Activated naive CD4-positive, alpha-beta T cell treated with anti-CD3 and anti-CD28 coated beads, Interleukin-2, amount 50 U/mL, for 72 hours (primary cell): ENCODE measurements at regions not wholly inside any gene's neighbourhood (a gene's known extent, or its start where the extent isn't known, plus 50 kb on each side); places are given as distances from the start of the nearest gene placed in this dataset.

ENCODE experiments used
- ATAC-seq, 2 donors: fragments of 150-1000 bp; cut with Tn5 transposase; 2 replicates each; pipeline ENCODE4 v1.10.0; 2021; ENCODE audit warnings: mild to moderate bottlenecking in 2 of 2, moderate library complexity in 2 of 2
- DNase-seq, 2 donors: peaks; one replicate each; pipeline ENCODE4 v3.0.0; 2021 to 2022; ENCODE audit warnings: low spot score in 2 of 2
- H3K27ac Mint-ChIP-seq, 2 donors: one replicate each; pipeline ENCODE4 v1.8.0; 2022; ENCODE audit warnings: mild to moderate bottlenecking in 2 of 2, mixed read lengths in 2 of 2
- H3K36me3 Mint-ChIP-seq, 2 donors: one replicate each; pipeline ENCODE4 v1.8.0; 2022; ENCODE audit warnings: mixed read lengths in 2 of 2
- H3K9me3 Mint-ChIP-seq, 2 donors: one replicate each; pipeline ENCODE4 v1.8.0; 2022; ENCODE audit warnings: mixed read lengths in 2 of 2

GRCh38 chrX:40469316-40469715 is 111.5 kb upstream of the ATP6AP2 start:
- Mint-ChIP-seq H3K9me3 (no peaks in the 10 kb centered on the region), H3K27ac (no peak overlapping the region), H3K36me3 (no peaks in the 10 kb centered on the region)
- DNase-seq (no peak), ATAC-seq (no peak)

- DNase-seq (peak in 1 of 2 donors; percentile 22), ATAC-seq (peak; percentile 81 to 89)
- no peaks in the 10 kb centered on the region for H3K36me3 Mint-ChIP-seq
- H3K27ac Mint-ChIP-seq: peak overlapping the region in 1 of 2 donors; percentile 24
- no peaks in the 10 kb centered on the region for H3K9me3 Mint-ChIP-seq
Measured at GRCh38 chrX:40468033-40468846, 112.5 kb upstream of the ATP6AP2 start.

GRCh38 chrX:40467454-40467853 is 113.3 kb upstream of the ATP6AP2 start:
- Mint-ChIP-seq H3K9me3 (no peaks in the 10 kb centered on the region), H3K36me3 (no peaks in the 10 kb centered on the region), H3K27ac (no peak overlapping the region)
- no peak for DNase-seq
- no peak for ATAC-seq

GRCh38 chrX:40465735-40466551 is 114.8 kb upstream of the ATP6AP2 start:
- DNase-seq (no peak), ATAC-seq (no peak)
- Mint-ChIP-seq H3K36me3 (no peaks in the 10 kb centered on the region), H3K27ac (no peak overlapping the region), H3K9me3 (no peaks in the 10 kb centered on the region)

GRCh38 chrX:40462795-40463194 is 118.0 kb upstream of the ATP6AP2 start:
- DNase-seq (no peak), ATAC-seq (no peak)
- Mint-ChIP-seq H3K27ac (no peak overlapping the region), H3K9me3 (no peaks in the 10 kb centered on the region), H3K36me3 (no peaks in the 10 kb centered on the region)

GRCh38 chrX:40460926-40461325 is 119.8 kb upstream of the ATP6AP2 start:
- Mint-ChIP-seq H3K9me3 (no peaks in the 10 kb centered on the region), H3K36me3 (no peaks in the 10 kb centered on the region), H3K27ac (peak overlapping the region in 1 of 2 donors; percentile 36)
- no peak for DNase-seq
- no peak for ATAC-seq

GRCh38 chrX:40459571-40460158 is 121.1 kb upstream of the ATP6AP2 start:
- no peak for DNase-seq
- Mint-ChIP-seq H3K36me3 (no peaks in the 10 kb centered on the region), H3K27ac (peak overlapping the region in 1 of 2 donors; percentile 55), H3K9me3 (no peaks in the 10 kb centered on the region)
- ATAC-seq: no peak

- Mint-ChIP-seq H3K27ac (no peak overlapping the region), H3K36me3 (no peaks in the 10 kb centered on the region), H3K9me3 (no peaks in the 10 kb centered on the region)
- ATAC-seq (no peak), DNase-seq (no peak)
Measured at GRCh38 chrX:40457406-40457805, 123.4 kb upstream of the ATP6AP2 start.

- DNase-seq (no peak), ATAC-seq (no peak)
- H3K9me3 Mint-ChIP-seq: no peaks in the 10 kb centered on the region
- H3K36me3 Mint-ChIP-seq: no peaks in the 10 kb centered on the region
- no peak overlapping the region for H3K27ac Mint-ChIP-seq
Measured at GRCh38 chrX:40452031-40452430, 128.7 kb upstream of the ATP6AP2 start.

- DNase-seq (no peak), ATAC-seq (no peak)
- no peak overlapping the region for H3K27ac Mint-ChIP-seq
- no peaks in the 10 kb centered on the region for H3K9me3 Mint-ChIP-seq
- no peaks in the 10 kb centered on the region for H3K36me3 Mint-ChIP-seq
Measured at GRCh38 chrX:40449956-40450706, 130.6 kb upstream of the ATP6AP2 start.

GRCh38 chrX:40449396-40449795 is 131.4 kb upstream of the ATP6AP2 start:
- H3K36me3 Mint-ChIP-seq: no peaks in the 10 kb centered on the region
- no peak for ATAC-seq
- no peaks in the 10 kb centered on the region for H3K9me3 Mint-ChIP-seq
- no peak overlapping the region for H3K27ac Mint-ChIP-seq
- no peak for DNase-seq

GRCh38 chrX:40448793-40449192 is 132.0 kb upstream of the ATP6AP2 start:
- no peaks in the 10 kb centered on the region for H3K9me3 Mint-ChIP-seq

GRCh38 chrX:40446921-40447320 is 133.8 kb upstream of the ATP6AP2 start:
- no peaks in the 10 kb centered on the region for H3K36me3 Mint-ChIP-seq
- DNase-seq (no peak), ATAC-seq (no peak)
- H3K9me3 Mint-ChIP-seq: no peaks in the 10 kb centered on the region
- no peak overlapping the region for H3K27ac Mint-ChIP-seq

More at GRCh38 chrX:40448793-40449192, 132.0 kb upstream of the ATP6AP2 start:
- Mint-ChIP-seq H3K27ac (no peak overlapping the region), H3K36me3 (no peaks in the 10 kb centered on the region)
- ATAC-seq (no peak), DNase-seq (no peak)

GRCh38 chrX:40445691-40446090 is 135.1 kb upstream of the ATP6AP2 start:
- DNase-seq: no peak
- Mint-ChIP-seq H3K9me3 (no peaks in the 10 kb centered on the region), H3K36me3 (no peaks in the 10 kb centered on the region), H3K27ac (no peak overlapping the region)
- ATAC-seq: no peak

GRCh38 chrX:40444798-40445496 is 135.8 kb upstream of the ATP6AP2 start:
- ATAC-seq (no peak), DNase-seq (no peak)
- no peak overlapping the region for H3K27ac Mint-ChIP-seq
- H3K36me3 Mint-ChIP-seq: no peaks in the 10 kb centered on the region
- H3K9me3 Mint-ChIP-seq: no peaks in the 10 kb centered on the region

- H3K36me3 Mint-ChIP-seq: no peaks in the 10 kb centered on the region
- DNase-seq (no peak), ATAC-seq (no peak)
- no peaks in the 10 kb centered on the region for H3K9me3 Mint-ChIP-seq
- no peak overlapping the region for H3K27ac Mint-ChIP-seq
Measured at GRCh38 chrX:40444133-40444532, 136.6 kb upstream of the ATP6AP2 start.
